ENCODE measurements at regions not wholly inside any gene's neighbourhood (a gene's known extent, or its start where the extent isn't known, plus 50 kb on each side); places are given as distances from the start of the nearest gene placed in this dataset.
"Not testable (repeated sequence)": the region's sequence is repeated elsewhere in the genome, so short reads cannot be mapped to it uniquely, and the experiment has no call there.

- POLR2A ChIA-PET = no interaction called here
- no peaks in the 10 kb centered on the region for H3K9me3 Mint-ChIP-seq
- no peak for DNase-seq
- no peak overlapping the region for H3K27ac ChIP-seq (ENCODE audit: low read length)
- no peak overlapping the region for H3K27ac Mint-ChIP-seq
- H3K4me3 ChIP-seq (ENCODE audit: control insufficient read depth in 1 of 2, extremely low read depth in 1 of 2, low read length in 1 of 2) = no peak overlapping the region
- H3K27me3 ChIP-seq (replicated peaks in 1 of 2; ENCODE audit: control insufficient read depth in 2 of 2, extremely low read depth in 1 of 2, insufficient read depth in 2 of 2, low read length in 1 of 2) = no peaks in the 10 kb centered on the region
- no CpG with 5 or more reads among the region's 4 CpGs for WGBS (ENCODE audit: insufficient coverage)
- H3K4me1 ChIP-seq (ENCODE audit: control insufficient read depth in 1 of 2, extremely low read depth in 1 of 2, insufficient read depth in 2 of 2, low read length in 2 of 2) = no peaks in the 10 kb centered on the region
- H3K36me3 ChIP-seq (ENCODE audit: control insufficient read depth in 2 of 2, extremely low read depth in 1 of 2, insufficient read depth in 1 of 2, low read length in 1 of 2) = no peaks in the 10 kb centered on the region
- no peak for ATAC-seq (replicated peaks in 1 of 4)
- H3K9me3 ChIP-seq = no peaks in the 10 kb centered on the region
- H3K4me1 Mint-ChIP-seq = no peaks in the 10 kb centered on the region
- no peak overlapping the region for H3K4me3 Mint-ChIP-seq
- H3K36me3 Mint-ChIP-seq = no peaks in the 10 kb centered on the region
- CTCF ChIA-PET = no interaction called here
- H3K27me3 Mint-ChIP-seq = no peaks in the 10 kb centered on the region
Observed at GRCh38 chr13:84097148-84097547, 214.9 kb upstream of the SLITRK1 start.

GRCh38 chr13:84096216-84096615 lies 213.9 kb upstream of the SLITRK1 start:
- Histone ChIP-seq H3K36me3 (ENCODE audit: control insufficient read depth in 2 of 2, extremely low read depth in 1 of 2, insufficient read depth in 1 of 2, low read length in 1 of 2) (no peaks in the 10 kb centered on the region), H3K27me3 (replicated peaks in 1 of 2; ENCODE audit: control insufficient read depth in 2 of 2, extremely low read depth in 1 of 2, insufficient read depth in 2 of 2, low read length in 1 of 2) (no peaks in the 10 kb centered on the region), H3K4me3 (ENCODE audit: control insufficient read depth in 1 of 2, extremely low read depth in 1 of 2, low read length in 1 of 2) (no peak overlapping the region), H3K9me3 (no peaks in the 10 kb centered on the region), H3K27ac (ENCODE audit: low read length) (no peak overlapping the region), H3K4me1 (ENCODE audit: control insufficient read depth in 1 of 2, extremely low read depth in 1 of 2, insufficient read depth in 2 of 2, low read length in 2 of 2) (no peaks in the 10 kb centered on the region)
- Mint-ChIP-seq H3K9me3 (no peaks in the 10 kb centered on the region), H3K27me3 (no peaks in the 10 kb centered on the region), H3K36me3 (no peaks in the 10 kb centered on the region), H3K27ac (no peak overlapping the region), H3K4me1 (no peaks in the 10 kb centered on the region), H3K4me3 (no peak overlapping the region)
- ChIA-PET CTCF (no interaction called here), POLR2A (no interaction called here)
- ATAC-seq (replicated peaks in 1 of 4) (no peak), DNase-seq (no peak)
- no CpG with 5 or more reads among the region's 1 CpG for WGBS (ENCODE audit: insufficient coverage)

DNA sequence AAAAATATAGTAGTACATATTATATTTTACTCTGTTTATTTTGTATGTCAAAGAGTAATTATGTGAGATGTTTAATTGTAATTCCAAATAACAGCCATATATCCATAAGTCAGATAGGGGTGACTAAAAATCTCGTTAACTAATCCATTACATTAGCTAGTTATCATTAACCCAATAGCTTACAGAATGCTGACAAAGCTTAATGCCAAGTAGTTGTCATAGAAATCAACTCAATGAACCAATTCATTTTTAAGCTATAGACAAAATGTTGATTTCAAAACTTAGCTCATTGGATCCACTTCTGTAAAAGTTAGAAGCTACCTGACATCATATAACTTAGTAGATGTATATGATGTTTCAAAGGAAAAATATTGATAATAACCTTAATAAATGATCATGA lies 206.7 kb upstream of the SLITRK1 start:
- WGBS (ENCODE audit: insufficient coverage) = no CpG with 5 or more reads among the region's 1 CpG
- POLR2A ChIA-PET = no interaction called here

DNA sequence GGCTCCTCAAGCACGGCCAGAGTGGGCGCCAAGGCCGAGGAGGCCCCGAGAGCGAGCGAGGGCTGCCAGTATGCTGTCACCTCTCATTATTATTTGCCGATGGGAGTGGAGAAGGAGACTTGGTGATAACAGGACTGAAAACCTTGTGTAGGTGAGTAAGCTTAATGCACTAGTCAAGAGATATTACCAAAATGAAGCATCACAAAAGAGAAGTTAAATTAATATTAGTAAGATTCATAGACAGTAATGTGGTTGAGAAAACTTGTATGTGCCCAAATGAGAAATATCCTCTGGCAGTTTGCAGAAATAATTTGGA lies 204.5 kb upstream of the SLITRK1 start:
- no CpG with 5 or more reads among the region's 7 CpGs for WGBS (ENCODE audit: insufficient coverage)
- Histone ChIP-seq H3K27ac (ENCODE audit: low read length) (no peak overlapping the region), H3K36me3 (ENCODE audit: control insufficient read depth in 2 of 2, extremely low read depth in 1 of 2, insufficient read depth in 1 of 2, low read length in 1 of 2) (no peaks in the 10 kb centered on the region), H3K9me3 (no peaks in the 10 kb centered on the region), H3K4me1 (ENCODE audit: control insufficient read depth in 1 of 2, extremely low read depth in 1 of 2, insufficient read depth in 2 of 2, low read length in 2 of 2) (no peaks in the 10 kb centered on the region), H3K4me3 (ENCODE audit: control insufficient read depth in 1 of 2, extremely low read depth in 1 of 2, low read length in 1 of 2) (no peak overlapping the region), H3K27me3 (replicated peaks in 1 of 2; ENCODE audit: control insufficient read depth in 2 of 2, extremely low read depth in 1 of 2, insufficient read depth in 2 of 2, low read length in 1 of 2) (no peaks in the 10 kb centered on the region)
- no peaks in the 10 kb centered on the region for H3K9me3 Mint-ChIP-seq
- H3K27me3 Mint-ChIP-seq = no peaks in the 10 kb centered on the region
- no peak for DNase-seq
- H3K36me3 Mint-ChIP-seq = no peaks in the 10 kb centered on the region
- H3K27ac Mint-ChIP-seq = no peak overlapping the region
- peak overlapping the region in 2 of 3 donors; percentile 33 to 34 for H3K4me3 Mint-ChIP-seq
- ChIA-PET POLR2A (no interaction called here), CTCF (no interaction called here)
- no peak for ATAC-seq (replicated peaks in 1 of 4)
- no peaks in the 10 kb centered on the region for H3K4me1 Mint-ChIP-seq

More for the DNA sequence above, 206.7 kb upstream of the SLITRK1 start:
- DNase-seq (no peak), ATAC-seq (replicated peaks in 1 of 4) (no peak)
- H3K27me3 ChIP-seq (replicated peaks in 1 of 2; ENCODE audit: control insufficient read depth in 2 of 2, extremely low read depth in 1 of 2, insufficient read depth in 2 of 2, low read length in 1 of 2) = no peaks in the 10 kb centered on the region
- no peaks in the 10 kb centered on the region for H3K9me3 Mint-ChIP-seq
- no peaks in the 10 kb centered on the region for H3K9me3 ChIP-seq
- H3K4me3 ChIP-seq (ENCODE audit: control insufficient read depth in 1 of 2, extremely low read depth in 1 of 2, low read length in 1 of 2) = no peak overlapping the region
- no peaks in the 10 kb centered on the region for H3K27me3 Mint-ChIP-seq
- H3K4me3 Mint-ChIP-seq = no peak overlapping the region
- no peaks in the 10 kb centered on the region for H3K4me1 Mint-ChIP-seq
- CTCF ChIA-PET = no interaction called here
- no peaks in the 10 kb centered on the region for H3K36me3 Mint-ChIP-seq
- no peak overlapping the region for H3K27ac Mint-ChIP-seq
- H3K36me3 ChIP-seq (ENCODE audit: control insufficient read depth in 2 of 2, extremely low read depth in 1 of 2, insufficient read depth in 1 of 2, low read length in 1 of 2) = no peaks in the 10 kb centered on the region
- H3K27ac ChIP-seq (ENCODE audit: low read length) = no peak overlapping the region
- no peaks in the 10 kb centered on the region for H3K4me1 ChIP-seq (ENCODE audit: control insufficient read depth in 1 of 2, extremely low read depth in 1 of 2, insufficient read depth in 2 of 2, low read length in 2 of 2)

DNA sequence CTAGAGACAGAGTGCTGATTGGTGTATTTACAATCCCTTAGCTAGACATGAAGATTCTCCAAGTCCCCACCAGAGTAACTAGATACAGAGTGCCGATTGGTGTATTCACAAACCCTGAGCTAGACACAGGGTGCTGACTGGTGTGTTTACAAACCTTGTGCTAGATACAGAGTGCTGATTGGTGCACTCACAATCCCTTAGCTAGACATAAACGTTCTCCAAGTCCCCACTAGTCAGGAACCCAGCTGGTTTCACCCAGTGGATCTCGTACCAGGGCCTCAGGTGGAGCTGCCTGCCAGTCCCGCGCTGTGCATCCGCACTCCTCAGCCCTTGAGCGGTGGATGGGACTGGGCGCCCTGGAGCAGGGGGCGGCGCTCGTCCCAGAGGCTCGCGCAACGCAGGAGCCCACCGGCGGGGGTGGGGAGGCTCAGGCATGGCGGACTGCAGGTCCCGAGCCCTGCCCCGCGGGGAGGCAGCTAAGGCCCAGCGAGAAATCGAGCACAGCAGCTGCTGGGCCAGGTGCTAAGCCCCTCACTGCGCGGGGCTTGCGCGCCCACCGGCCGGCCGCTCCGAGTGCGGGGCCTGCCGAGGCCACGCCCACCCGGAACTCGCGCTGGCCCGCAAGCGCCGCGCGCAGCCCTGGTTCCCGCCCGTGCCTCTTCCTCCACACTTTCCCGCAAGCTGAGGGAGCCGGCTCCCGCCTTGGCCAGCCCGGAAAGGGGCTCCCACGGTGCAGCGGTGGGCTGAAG lies 204.0 kb upstream of the SLITRK1 start:
- H3K36me3 Mint-ChIP-seq; H3K36me3 ChIP-seq (ENCODE audit: control insufficient read depth in 2 of 2, extremely low read depth in 1 of 2, insufficient read depth in 1 of 2, low read length in 1 of 2); H3K4me1 ChIP-seq (ENCODE audit: control insufficient read depth in 1 of 2, extremely low read depth in 1 of 2, insufficient read depth in 2 of 2, low read length in 2 of 2); H3K27ac Mint-ChIP-seq; H3K27me3 Mint-ChIP-seq; H3K27ac ChIP-seq (ENCODE audit: low read length); H3K9me3 ChIP-seq; H3K4me1 Mint-ChIP-seq; H3K4me3 ChIP-seq (ENCODE audit: control insufficient read depth in 1 of 2, extremely low read depth in 1 of 2, low read length in 1 of 2); POLR2A ChIA-PET; H3K9me3 Mint-ChIP-seq; CTCF ChIA-PET; H3K27me3 ChIP-seq (replicated peaks in 1 of 2; ENCODE audit: control insufficient read depth in 2 of 2, extremely low read depth in 1 of 2, insufficient read depth in 2 of 2, low read length in 1 of 2): not testable (repeated sequence)
- peak in 3 of 4 experiments; percentile 27 to 53 (median 36) for ATAC-seq (replicated peaks in 1 of 4)
- H3K4me3 Mint-ChIP-seq = peak overlapping the region in 1 of 3 donors; percentile 33
- DNase-seq = peak in 12 of 35 experiments; percentile 0 to 30 (median 10)
- WGBS (ENCODE audit: insufficient coverage) = 97% methylated on average over 41 of the region's 49 CpGs

- H3K9me3 ChIP-seq = no peaks in the 10 kb centered on the region
- ATAC-seq (replicated peaks in 1 of 4) (no peak), DNase-seq (no peak)
- Mint-ChIP-seq H3K4me3 (no peak overlapping the region), H3K9me3 (no peaks in the 10 kb centered on the region), H3K27ac (no peak overlapping the region), H3K36me3 (no peaks in the 10 kb centered on the region), H3K4me1 (no peaks in the 10 kb centered on the region), H3K27me3 (no peaks in the 10 kb centered on the region)
- H3K27ac ChIP-seq (ENCODE audit: low read length) = no peak overlapping the region
- WGBS (ENCODE audit: insufficient coverage) = 87% methylated on average over 4 of the region's 4 CpGs
- H3K4me1 ChIP-seq (ENCODE audit: control insufficient read depth in 1 of 2, extremely low read depth in 1 of 2, insufficient read depth in 2 of 2, low read length in 2 of 2) = no peaks in the 10 kb centered on the region
- ChIA-PET CTCF (no interaction called here), POLR2A (no interaction called here)
- H3K36me3 ChIP-seq (ENCODE audit: control insufficient read depth in 2 of 2, extremely low read depth in 1 of 2, insufficient read depth in 1 of 2, low read length in 1 of 2) = no peaks in the 10 kb centered on the region
- no peaks in the 10 kb centered on the region for H3K27me3 ChIP-seq (replicated peaks in 1 of 2; ENCODE audit: control insufficient read depth in 2 of 2, extremely low read depth in 1 of 2, insufficient read depth in 2 of 2, low read length in 1 of 2)
- H3K4me3 ChIP-seq (ENCODE audit: control insufficient read depth in 1 of 2, extremely low read depth in 1 of 2, low read length in 1 of 2) = no peak overlapping the region
Observed at GRCh38 chr13:84082462-84082861, 200.2 kb upstream of the SLITRK1 start.
